ENCODE measurements at regions not wholly inside any gene's neighbourhood (a gene's known extent, or its start where the extent isn't known, plus 50 kb on each side); places are given as distances from the start of the nearest gene placed in this dataset.
"Not testable (repeated sequence)": the region's sequence is repeated elsewhere in the genome, so short reads cannot be mapped to it uniquely, and the experiment has no call there.

GRCh38 chr9:63804205-63804604, 1480.8 kb downstream of the FOXD4L5 start:
- not testable (repeated sequence) for H3K27me3 Mint-ChIP-seq (ENCODE audit: unreplicated experiment); H3K4me1 Mint-ChIP-seq (ENCODE audit: unreplicated experiment); H3K27ac Mint-ChIP-seq (ENCODE audit: unreplicated experiment); H3K4me3 Mint-ChIP-seq (ENCODE audit: unreplicated experiment); DNase-seq (ENCODE audit: extremely low spot score, unreplicated experiment); H3K36me3 Mint-ChIP-seq (ENCODE audit: unreplicated experiment)
- peaks cover 42% of the 10 kb centered on the region for H3K9me3 Mint-ChIP-seq (ENCODE audit: unreplicated experiment)

- not testable (repeated sequence) for H3K4me1 Mint-ChIP-seq (ENCODE audit: unreplicated experiment); H3K27me3 Mint-ChIP-seq (ENCODE audit: unreplicated experiment); H3K36me3 Mint-ChIP-seq (ENCODE audit: unreplicated experiment); DNase-seq (ENCODE audit: extremely low spot score, unreplicated experiment); H3K27ac Mint-ChIP-seq (ENCODE audit: unreplicated experiment); H3K4me3 Mint-ChIP-seq (ENCODE audit: unreplicated experiment)
- peaks cover 46% of the 10 kb centered on the region for H3K9me3 Mint-ChIP-seq (ENCODE audit: unreplicated experiment)
Measured at GRCh38 chr9:63794081-63794685, 1490.8 kb downstream of the FOXD4L5 start.

- not testable (repeated sequence) for H3K4me3 Mint-ChIP-seq (ENCODE audit: unreplicated experiment); DNase-seq (ENCODE audit: extremely low spot score, unreplicated experiment); H3K4me1 Mint-ChIP-seq (ENCODE audit: unreplicated experiment); H3K27ac Mint-ChIP-seq (ENCODE audit: unreplicated experiment); H3K27me3 Mint-ChIP-seq (ENCODE audit: unreplicated experiment); H3K36me3 Mint-ChIP-seq (ENCODE audit: unreplicated experiment)
- H3K9me3 Mint-ChIP-seq (ENCODE audit: unreplicated experiment): peaks cover 25% of the 10 kb centered on the region
Measured at GRCh38 chr9:63787454-63787853, 1497.6 kb downstream of the FOXD4L5 start.

GRCh38 chr9:63785059-63785458, 1500.0 kb downstream of the FOXD4L5 start:
- not testable (repeated sequence) for H3K4me3 Mint-ChIP-seq (ENCODE audit: unreplicated experiment); H3K36me3 Mint-ChIP-seq (ENCODE audit: unreplicated experiment)
- H3K9me3 Mint-ChIP-seq (ENCODE audit: unreplicated experiment): peaks cover 11% of the 10 kb centered on the region

GRCh38 chr9:63784421-63784820, 1500.6 kb downstream of the FOXD4L5 start:
- H3K4me3 Mint-ChIP-seq (ENCODE audit: unreplicated experiment); DNase-seq (ENCODE audit: extremely low spot score, unreplicated experiment): not testable (repeated sequence)

More at GRCh38 chr9:63785059-63785458, 1500.0 kb downstream of the FOXD4L5 start:
- H3K27me3 Mint-ChIP-seq (ENCODE audit: unreplicated experiment); H3K27ac Mint-ChIP-seq (ENCODE audit: unreplicated experiment); H3K4me1 Mint-ChIP-seq (ENCODE audit: unreplicated experiment); DNase-seq (ENCODE audit: extremely low spot score, unreplicated experiment): not testable (repeated sequence)

GRCh38 chr9:63781817-63782439, 1503.1 kb downstream of the FOXD4L5 start:
- H3K9me3 Mint-ChIP-seq (ENCODE audit: unreplicated experiment); DNase-seq (ENCODE audit: extremely low spot score, unreplicated experiment); H3K27me3 Mint-ChIP-seq (ENCODE audit: unreplicated experiment): not testable (repeated sequence)

More at GRCh38 chr9:63784421-63784820, 1500.6 kb downstream of the FOXD4L5 start:
- H3K36me3 Mint-ChIP-seq (ENCODE audit: unreplicated experiment); H3K27ac Mint-ChIP-seq (ENCODE audit: unreplicated experiment); H3K9me3 Mint-ChIP-seq (ENCODE audit: unreplicated experiment); H3K27me3 Mint-ChIP-seq (ENCODE audit: unreplicated experiment); H3K4me1 Mint-ChIP-seq (ENCODE audit: unreplicated experiment): not testable (repeated sequence)

GRCh38 chr9:63781390-63781789, 1503.6 kb downstream of the FOXD4L5 start:
- not testable (repeated sequence) for H3K27me3 Mint-ChIP-seq (ENCODE audit: unreplicated experiment); H3K4me1 Mint-ChIP-seq (ENCODE audit: unreplicated experiment); H3K4me3 Mint-ChIP-seq (ENCODE audit: unreplicated experiment); DNase-seq (ENCODE audit: extremely low spot score, unreplicated experiment); H3K9me3 Mint-ChIP-seq (ENCODE audit: unreplicated experiment); H3K27ac Mint-ChIP-seq (ENCODE audit: unreplicated experiment); H3K36me3 Mint-ChIP-seq (ENCODE audit: unreplicated experiment)

More at GRCh38 chr9:63781817-63782439, 1503.1 kb downstream of the FOXD4L5 start:
- not testable (repeated sequence) for H3K4me3 Mint-ChIP-seq (ENCODE audit: unreplicated experiment); H3K4me1 Mint-ChIP-seq (ENCODE audit: unreplicated experiment); H3K27ac Mint-ChIP-seq (ENCODE audit: unreplicated experiment); H3K36me3 Mint-ChIP-seq (ENCODE audit: unreplicated experiment)

- H3K27ac Mint-ChIP-seq (ENCODE audit: unreplicated experiment); DNase-seq (ENCODE audit: extremely low spot score, unreplicated experiment); H3K9me3 Mint-ChIP-seq (ENCODE audit: unreplicated experiment); H3K27me3 Mint-ChIP-seq (ENCODE audit: unreplicated experiment); H3K4me3 Mint-ChIP-seq (ENCODE audit: unreplicated experiment); H3K36me3 Mint-ChIP-seq (ENCODE audit: unreplicated experiment); H3K4me1 Mint-ChIP-seq (ENCODE audit: unreplicated experiment): not testable (repeated sequence)
Measured at GRCh38 chr9:63776220-63776619, 1508.8 kb downstream of the FOXD4L5 start.

- H3K27me3 Mint-ChIP-seq (ENCODE audit: unreplicated experiment); DNase-seq (ENCODE audit: extremely low spot score, unreplicated experiment); H3K36me3 Mint-ChIP-seq (ENCODE audit: unreplicated experiment); H3K4me1 Mint-ChIP-seq (ENCODE audit: unreplicated experiment); H3K27ac Mint-ChIP-seq (ENCODE audit: unreplicated experiment); H3K4me3 Mint-ChIP-seq (ENCODE audit: unreplicated experiment); H3K9me3 Mint-ChIP-seq (ENCODE audit: unreplicated experiment): not testable (repeated sequence)
Measured at GRCh38 chr9:63775092-63775426, 1510.0 kb downstream of the FOXD4L5 start.

GRCh38 chr9:63774369-63775091, 1510.5 kb downstream of the FOXD4L5 start:
- not testable (repeated sequence) for DNase-seq (ENCODE audit: extremely low spot score, unreplicated experiment); H3K9me3 Mint-ChIP-seq (ENCODE audit: unreplicated experiment); H3K36me3 Mint-ChIP-seq (ENCODE audit: unreplicated experiment); H3K27me3 Mint-ChIP-seq (ENCODE audit: unreplicated experiment); H3K4me3 Mint-ChIP-seq (ENCODE audit: unreplicated experiment); H3K4me1 Mint-ChIP-seq (ENCODE audit: unreplicated experiment); H3K27ac Mint-ChIP-seq (ENCODE audit: unreplicated experiment)

- H3K9me3 Mint-ChIP-seq (ENCODE audit: unreplicated experiment): peaks cover 15% of the 10 kb centered on the region
- H3K4me3 Mint-ChIP-seq (ENCODE audit: unreplicated experiment); H3K27me3 Mint-ChIP-seq (ENCODE audit: unreplicated experiment); DNase-seq (ENCODE audit: extremely low spot score, unreplicated experiment); H3K4me1 Mint-ChIP-seq (ENCODE audit: unreplicated experiment); H3K36me3 Mint-ChIP-seq (ENCODE audit: unreplicated experiment); H3K27ac Mint-ChIP-seq (ENCODE audit: unreplicated experiment): not testable (repeated sequence)
Measured at GRCh38 chr9:63762230-63762629, 1522.8 kb downstream of the FOXD4L5 start.

- not testable (repeated sequence) for H3K27me3 Mint-ChIP-seq (ENCODE audit: unreplicated experiment); DNase-seq (ENCODE audit: extremely low spot score, unreplicated experiment); H3K4me1 Mint-ChIP-seq (ENCODE audit: unreplicated experiment); H3K4me3 Mint-ChIP-seq (ENCODE audit: unreplicated experiment); H3K36me3 Mint-ChIP-seq (ENCODE audit: unreplicated experiment); H3K27ac Mint-ChIP-seq (ENCODE audit: unreplicated experiment); H3K9me3 Mint-ChIP-seq (ENCODE audit: unreplicated experiment)
Measured at GRCh38 chr9:63729021-63729420, 1556.0 kb downstream of the FOXD4L5 start.

All from osteocyte (in vitro differentiated cells).